ENCODE measurements at regions not wholly inside any gene's neighbourhood (a gene's known extent, or its start where the extent isn't known, plus 50 kb on each side); places are given as distances from the start of the nearest gene placed in this dataset.

- no peak for TF ChIP-seq CTCF (conservative IDR thresholded peaks at IDR 0.05; ENCODE audit: low read depth, low read length)
- TF ChIP-seq EZH2 (IDR thresholded peaks at IDR 0.05; ENCODE audit: borderline replicate concordance, low read depth, low read length, poor library complexity, severe bottlenecking), result no peak
Measured at GRCh38 chr2:116467243-116467642, 1347.2 kb upstream of the DDX18 start.
